GM19452 (cell line): ENCODE measurements at regions not wholly inside any gene's neighbourhood (a gene's known extent, or its start where the extent isn't known, plus 50 kb on each side); places are given as distances from the start of the nearest gene placed in this dataset.
"Not testable (repeated sequence)": the region's sequence is repeated elsewhere in the genome, so short reads cannot be mapped to it uniquely, and the experiment has no call there.

Experiments used
- ATAC-seq: cut with Tn5 transposase; IDR thresholded peaks from one replicate; pipeline ENCODE4 v1.9.1; 2021; ENCODE audit not compliant: unreplicated experiment

DNA sequence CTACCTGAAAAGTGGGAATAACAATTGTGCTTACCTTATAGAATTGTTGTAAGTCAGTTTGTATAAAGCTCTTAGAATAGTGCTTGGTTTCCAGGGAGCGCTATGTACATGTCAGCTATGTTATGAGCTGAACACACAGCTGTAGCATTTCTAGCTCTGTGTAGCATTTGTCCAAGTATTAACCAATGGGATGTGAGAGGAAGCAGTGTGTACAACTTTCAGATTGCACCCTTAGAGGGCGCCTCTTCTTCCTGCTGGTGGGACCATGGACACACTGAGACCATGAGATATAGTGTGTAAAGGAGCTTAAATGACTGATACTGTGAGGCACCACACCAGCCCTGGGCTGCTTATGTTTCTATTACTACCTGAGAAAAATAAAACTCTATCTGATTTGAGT is 380.2 kb downstream of the LNPK start:
- no peak for ATAC-seq

DNA sequence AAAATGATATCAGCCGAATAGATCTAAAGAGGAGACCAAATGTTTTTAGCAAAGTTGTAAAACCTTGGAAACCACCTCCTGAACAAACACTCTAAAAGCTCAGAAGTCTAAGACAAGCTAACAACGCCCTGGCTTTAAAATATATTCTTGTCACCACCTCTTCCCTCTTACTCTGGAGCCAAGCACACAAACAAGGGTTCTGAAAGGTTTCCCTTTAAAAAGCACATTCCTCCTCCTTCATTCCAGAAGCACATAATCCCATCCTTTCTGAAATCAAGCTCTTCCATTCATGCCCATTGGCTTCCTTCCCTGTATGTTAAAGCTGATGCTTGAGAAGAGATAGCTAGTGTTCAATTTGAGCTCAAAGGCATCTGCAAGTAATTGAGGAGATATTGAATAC is 382.0 kb downstream of the LNPK start:
- no peak for ATAC-seq

DNA sequence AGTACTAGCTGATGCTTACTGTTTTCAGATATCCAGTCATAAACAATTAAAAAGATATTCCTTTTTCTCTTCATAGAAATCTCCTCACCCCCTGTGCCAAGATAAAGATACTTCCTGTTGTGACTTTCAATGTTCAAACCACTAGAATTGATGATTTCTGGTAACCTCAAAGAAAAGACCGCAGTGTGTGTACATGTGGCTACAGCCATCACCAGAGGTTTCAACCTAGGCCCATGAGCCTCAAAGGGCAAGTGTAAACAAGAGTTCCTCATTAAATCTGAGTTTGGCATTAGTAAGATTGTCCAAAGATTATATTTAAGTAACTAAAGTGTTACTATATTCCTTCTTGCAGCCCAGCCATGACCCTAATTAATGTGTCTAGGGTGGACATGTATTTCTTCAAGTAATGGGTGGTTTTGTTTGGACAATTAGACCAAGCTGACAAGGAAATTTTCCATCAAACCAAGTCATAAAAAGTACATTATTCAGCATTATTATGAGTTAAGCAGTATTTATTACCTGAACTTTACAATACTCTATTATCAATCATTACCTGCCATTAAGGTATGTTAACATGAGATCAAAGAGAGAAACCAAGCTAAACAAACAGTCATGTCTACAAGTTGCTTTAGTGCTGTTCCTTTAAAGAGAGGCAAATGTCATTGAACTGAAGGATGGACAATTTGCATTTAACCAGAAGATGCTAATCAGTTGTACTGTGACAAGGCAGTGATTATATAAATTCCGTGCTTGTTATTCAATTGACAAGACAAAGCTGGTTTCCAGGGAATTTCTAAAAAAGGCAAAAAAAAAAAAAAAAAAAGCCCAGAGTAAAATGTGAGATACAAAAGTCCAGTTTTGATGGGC is 382.7 kb downstream of the LNPK start:
- no peak for ATAC-seq

DNA sequence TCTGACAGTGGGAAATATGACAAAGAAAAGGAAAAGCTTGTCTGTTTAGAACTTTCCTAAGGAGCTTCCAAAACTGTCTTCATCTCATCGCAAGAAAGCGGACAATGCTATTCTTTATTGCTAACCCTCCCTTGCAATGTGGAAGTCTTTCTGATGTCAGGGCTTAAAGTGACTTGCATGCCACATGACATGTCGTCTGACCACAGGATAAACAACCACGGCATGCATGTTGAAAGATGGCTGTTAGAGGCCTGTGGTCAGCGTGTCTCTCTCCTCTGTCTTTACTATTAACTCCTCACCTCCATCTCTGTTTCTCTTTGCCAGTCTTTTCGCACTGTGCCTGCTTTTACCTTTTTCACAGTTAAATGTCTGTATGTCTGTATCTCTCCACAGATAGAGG is 389.8 kb downstream of the LNPK start:
- ATAC-seq: no peak

DNA sequence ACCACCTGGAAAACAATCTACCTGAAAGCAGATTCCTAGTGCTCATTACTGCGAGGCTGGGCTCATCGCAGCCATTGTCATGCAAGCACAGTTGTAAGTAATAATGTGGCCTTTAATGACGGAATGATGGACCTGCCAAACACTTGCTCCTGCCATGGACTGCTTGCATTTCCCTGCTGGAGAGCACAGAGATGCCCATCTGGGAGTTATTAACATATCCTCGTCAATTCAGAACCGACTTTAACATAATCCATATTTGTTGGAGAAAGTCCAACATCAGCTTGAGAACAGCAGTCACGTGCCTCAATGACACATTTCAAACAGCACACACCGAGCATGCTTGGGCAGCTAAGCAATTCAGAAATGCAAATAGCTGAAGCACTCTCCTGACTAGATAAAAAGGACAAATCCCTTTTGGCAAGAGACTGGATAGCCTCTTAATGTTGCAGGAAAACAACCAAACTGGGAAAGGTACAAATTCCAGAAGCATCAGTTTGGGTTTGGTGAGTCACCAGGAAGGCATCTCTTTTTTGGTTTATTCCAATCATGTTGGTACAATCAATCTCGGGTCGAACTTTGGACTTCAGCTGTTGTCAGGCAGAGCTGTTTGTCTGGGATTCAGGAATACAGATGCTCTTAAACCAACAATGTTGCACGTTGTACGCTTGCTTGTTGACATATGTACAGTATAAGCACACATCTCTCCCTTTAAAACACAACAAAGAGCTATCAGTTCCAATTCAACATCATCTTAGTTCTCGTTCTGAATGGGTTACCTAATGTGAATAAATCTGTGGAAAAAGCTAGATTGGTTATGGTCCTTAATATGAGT is 395.8 kb downstream of the LNPK start:
- ATAC-seq: no peak

- ATAC-seq: no peak
These were observed 396.4 kb downstream of the LNPK start for GRCh38 chr2:175605640-175606009.

DNA sequence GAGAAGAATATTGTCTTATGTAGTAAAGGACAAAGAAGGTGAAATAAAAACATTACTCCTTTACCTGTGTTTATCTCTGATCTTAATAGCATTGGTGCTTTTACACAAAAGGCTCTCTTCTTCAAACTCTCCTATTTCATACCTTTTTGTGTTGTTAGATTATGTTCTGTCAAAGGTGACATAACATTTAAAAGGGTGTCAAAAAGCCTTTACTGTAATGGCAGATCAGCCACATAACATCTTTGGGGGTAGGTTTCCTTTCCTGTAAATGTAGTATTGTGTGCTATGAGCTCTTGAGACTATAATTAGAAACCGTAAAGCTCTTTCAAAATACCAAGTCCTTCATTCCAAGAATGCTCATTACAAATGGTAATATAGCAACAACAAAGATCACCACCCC is 400.1 kb downstream of the LNPK start:
- no peak for ATAC-seq

DNA sequence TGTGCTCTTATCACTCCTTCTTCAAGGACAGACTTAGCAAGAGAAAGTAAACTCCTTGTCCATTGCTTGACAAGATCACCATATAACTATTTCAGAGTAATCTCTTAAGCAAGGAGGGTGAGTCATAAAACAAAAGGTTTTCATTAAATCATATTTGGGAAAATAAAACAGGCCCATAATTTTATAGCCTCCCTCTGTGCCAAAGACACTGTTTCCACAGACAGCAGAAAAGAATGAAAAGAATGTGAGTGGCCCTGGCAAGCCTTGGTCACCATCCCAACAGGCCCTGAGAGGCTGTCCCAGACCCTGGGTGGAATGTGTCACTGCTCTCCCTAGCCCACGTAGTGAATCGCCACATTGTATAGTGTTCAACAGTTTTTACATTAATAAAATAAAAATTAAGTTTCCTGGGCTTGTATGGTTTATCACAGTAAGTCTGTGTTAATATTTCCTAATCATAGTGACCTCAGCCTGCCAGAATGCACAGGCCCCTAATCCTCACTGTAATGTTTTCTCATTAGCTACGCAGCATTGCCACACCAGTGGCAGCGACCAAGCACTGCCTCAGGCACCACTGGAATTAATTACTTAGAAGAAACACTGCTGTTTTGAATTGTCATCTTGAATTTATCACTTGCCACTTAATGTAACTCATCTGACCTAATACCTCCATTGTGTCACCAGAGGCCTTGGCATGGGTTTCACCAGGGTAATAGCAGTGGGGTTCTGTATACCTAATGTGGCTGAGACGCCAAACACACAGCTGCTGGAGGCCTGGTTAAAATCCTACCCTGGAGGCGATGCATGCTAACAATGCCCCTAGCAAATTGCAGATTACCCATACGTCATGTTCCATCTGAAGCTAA is 401.9 kb downstream of the LNPK start:
- no peak for ATAC-seq

GRCh38 chr2:175597286-175597685 is 404.8 kb downstream of the LNPK start:
- no peak for ATAC-seq

DNA sequence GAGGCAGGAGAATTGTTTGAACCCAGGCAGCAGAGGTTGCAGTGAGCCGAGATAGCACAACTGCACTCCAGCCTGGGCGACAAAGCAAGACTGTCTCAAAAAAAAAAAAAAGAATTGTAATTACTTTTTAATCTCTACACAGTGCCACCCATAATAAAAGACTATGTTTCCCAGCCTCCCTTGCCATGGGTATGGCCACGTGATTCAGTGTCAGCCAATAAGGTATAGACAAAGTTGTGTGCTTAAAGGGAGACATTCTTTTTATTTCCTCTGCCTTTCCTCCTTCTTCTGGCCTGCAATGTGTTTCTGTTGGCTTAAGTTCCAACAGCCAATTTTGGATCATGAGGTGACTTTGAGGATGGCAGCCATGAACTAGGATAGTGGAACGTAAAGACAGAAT is 406.9 kb downstream of the LNPK start:
- no peak for ATAC-seq

- ATAC-seq: not testable (repeated sequence)
These were observed 408.2 kb downstream of the LNPK start for GRCh38 chr2:175593686-175594525.

GRCh38 chr2:175588213-175588612 is 406.7 kb upstream of the ATP5MC3 start:
- not testable (repeated sequence) for ATAC-seq

- ATAC-seq: no peak
These were observed 404.0 kb upstream of the ATP5MC3 start for GRCh38 chr2:175585496-175585895.

GRCh38 chr2:175580652-175581051 is 399.1 kb upstream of the ATP5MC3 start:
- ATAC-seq: no peak

GRCh38 chr2:175579646-175580045 is 398.1 kb upstream of the ATP5MC3 start:
- ATAC-seq: no peak

GRCh38 chr2:175577368-175577970 is 396.0 kb upstream of the ATP5MC3 start:
- ATAC-seq: no peak

- ATAC-seq: no peak
These were observed 395.4 kb upstream of the ATP5MC3 start for GRCh38 chr2:175576875-175577274.

GRCh38 chr2:175576270-175576669 is 394.8 kb upstream of the ATP5MC3 start:
- ATAC-seq: no peak

DNA sequence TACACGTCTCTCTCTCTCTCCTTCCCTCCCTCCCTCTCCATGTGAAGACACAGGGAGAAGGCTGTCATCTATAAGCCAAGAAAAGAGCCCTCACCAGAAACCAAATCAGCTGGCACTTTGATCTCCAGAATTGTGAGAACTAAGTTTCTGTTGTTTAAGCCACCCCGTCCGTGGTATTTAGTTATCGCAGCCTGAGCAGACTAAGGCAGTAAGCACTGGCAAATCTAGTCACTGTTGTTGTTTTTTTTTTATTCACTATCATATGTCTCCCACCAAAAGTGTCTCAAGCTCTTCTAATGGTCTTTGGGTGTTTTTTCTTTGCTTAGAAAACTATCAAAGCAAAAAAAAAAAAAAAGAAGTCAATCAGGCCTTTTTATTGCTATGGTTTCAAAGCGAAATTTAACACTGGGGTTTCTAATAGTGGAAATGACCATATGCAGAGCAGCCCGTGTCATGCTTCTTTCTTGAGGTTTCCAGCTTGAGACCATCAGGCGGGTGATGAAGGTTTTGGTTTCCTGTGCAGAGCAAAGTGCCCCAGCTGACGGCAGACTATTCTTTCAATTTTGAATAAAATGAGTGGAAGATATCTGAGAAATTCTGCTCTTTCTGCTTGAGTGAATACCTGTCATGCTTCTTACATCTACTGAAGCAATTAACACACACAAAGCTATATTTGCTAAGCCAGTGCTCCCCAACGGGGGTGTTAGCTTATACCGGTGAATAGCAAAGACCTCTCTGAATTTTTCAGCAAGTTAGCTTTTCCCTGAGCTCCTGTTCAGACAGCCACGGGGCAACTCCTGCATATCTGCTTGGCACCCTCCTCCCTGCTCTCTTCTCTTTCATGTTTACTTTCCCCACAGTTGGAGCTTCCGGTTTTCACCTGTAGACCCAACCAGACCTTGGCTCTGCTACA is 394.1 kb upstream of the ATP5MC3 start:
- ATAC-seq: peak; percentile 100
